ENCODE measurements at regions not wholly inside any gene's neighbourhood (a gene's known extent, or its start where the extent isn't known, plus 50 kb on each side); places are given as distances from the start of the nearest gene placed in this dataset.

GRCh38 chr5:1687301-1687970 lies 112.2 kb downstream of the MRPL36 start:
- H3K27ac ChIP-seq: no peak overlapping the region
- peaks cover 0 to 20% (median 10%) of the 10 kb centered on the region in 8 donors for H3K9me3 ChIP-seq
- intact Hi-C loops (cut with DNase I; ENCODE audit: low total_unique reads): no loop called here
- TF ChIP-seq POLR2A (IDR thresholded peaks at IDR 0.05) (no peak), CTCF (IDR thresholded peaks at IDR 0.05 in 8 of 11, conservative IDR thresholded peaks at IDR 0.05 in 3 of 11) (no peak), POLR2AphosphoS5 (IDR thresholded peaks at IDR 0.05) (no peak)
- H3K27me3 ChIP-seq (replicated peaks in 1 of 7): peaks cover 0 to 32% (median 0%) of the 10 kb centered on the region in 7 donors
- H3K4me1 ChIP-seq: no peaks in the 10 kb centered on the region
- no peak overlapping the region for H3K4me3 ChIP-seq
- DNase-seq: peak; percentile 55
- H3K36me3 ChIP-seq: no peaks in the 10 kb centered on the region
- WGBS, 5 donors: 72 to 84% (median 79%) methylated on average over 10 to 13 of the region's 13 CpGs

GRCh38 chr5:1686016-1686802 lies 113.4 kb downstream of the MRPL36 start:
- peaks cover 0 to 37% (median 0%) of the 10 kb centered on the region in 7 donors for H3K27me3 ChIP-seq (replicated peaks in 1 of 7)
- no peak overlapping the region for H3K27ac ChIP-seq
- TF ChIP-seq POLR2AphosphoS5 (IDR thresholded peaks at IDR 0.05): no peak
- no peak for TF ChIP-seq CTCF (IDR thresholded peaks at IDR 0.05 in 8 of 11, conservative IDR thresholded peaks at IDR 0.05 in 3 of 11)
- no peak for TF ChIP-seq POLR2A (IDR thresholded peaks at IDR 0.05)
- intact Hi-C loops (cut with DNase I; ENCODE audit: low total_unique reads): no loop called here
- no peaks in the 10 kb centered on the region for H3K4me1 ChIP-seq
- peaks cover 0 to 20% (median 10%) of the 10 kb centered on the region in 8 donors for H3K9me3 ChIP-seq
- peak; percentile 59 for DNase-seq
- no peaks in the 10 kb centered on the region for H3K36me3 ChIP-seq
- 64 to 76% (median 67%) methylated on average over 12 to 18 of the region's 18 CpGs for WGBS, 5 donors
- no peak overlapping the region for H3K4me3 ChIP-seq

GRCh38 chr5:1685066-1685465 lies 114.6 kb downstream of the MRPL36 start:
- Histone ChIP-seq H3K27me3 (replicated peaks in 1 of 7) (peaks cover 0 to 44% (median 0%) of the 10 kb centered on the region in 7 donors), H3K4me3 (no peak overlapping the region), H3K9me3 (peaks cover 0 to 17% (median 10%) of the 10 kb centered on the region in 8 donors), H3K4me1 (no peaks in the 10 kb centered on the region), H3K27ac (no peak overlapping the region), H3K36me3 (no peaks in the 10 kb centered on the region)
- peak; percentile 22 for DNase-seq
- TF ChIP-seq POLR2AphosphoS5 (IDR thresholded peaks at IDR 0.05) (no peak), CTCF (IDR thresholded peaks at IDR 0.05 in 8 of 11, conservative IDR thresholded peaks at IDR 0.05 in 3 of 11) (no peak), POLR2A (IDR thresholded peaks at IDR 0.05) (no peak)
- WGBS, 5 donors: 68 to 80% (median 69%) methylated on average over 10 of the region's 10 CpGs
- intact Hi-C loops (cut with DNase I; ENCODE audit: low total_unique reads): no loop called here

- H3K4me1 ChIP-seq: no peaks in the 10 kb centered on the region
- intact Hi-C loops (cut with DNase I; ENCODE audit: low total_unique reads): no loop called here
- peaks cover 0 to 37% (median 0%) of the 10 kb centered on the region in 7 donors for H3K27me3 ChIP-seq (replicated peaks in 1 of 7)
- H3K4me3 ChIP-seq: no peak overlapping the region
- DNase-seq: no peak
- WGBS, 5 donors: 58 to 77% (median 69%) methylated on average over 7 of the region's 7 CpGs
- peaks cover 0 to 25% (median 18%) of the 10 kb centered on the region in 8 donors for H3K9me3 ChIP-seq
- H3K27ac ChIP-seq: no peak overlapping the region
- no peaks in the 10 kb centered on the region for H3K36me3 ChIP-seq
- TF ChIP-seq POLR2AphosphoS5 (IDR thresholded peaks at IDR 0.05) (no peak), CTCF (IDR thresholded peaks at IDR 0.05 in 8 of 11, conservative IDR thresholded peaks at IDR 0.05 in 3 of 11) (no peak), POLR2A (IDR thresholded peaks at IDR 0.05) (no peak)
These were observed 117.7 kb downstream of the MRPL36 start for GRCh38 chr5:1681955-1682354.

All from spleen (tissue), 11 donors.